GM18502 (cell line): ENCODE measurements at regions not wholly inside any gene's neighbourhood (a gene's known extent, or its start where the extent isn't known, plus 50 kb on each side); places are given as distances from the start of the nearest gene placed in this dataset.
"Not testable (repeated sequence)": the region's sequence is repeated elsewhere in the genome, so short reads cannot be mapped to it uniquely, and the experiment has no call there.

ENCODE experiments used
- ATAC-seq: cut with Tn5 transposase; IDR thresholded peaks from one replicate; pipeline ENCODE4 v1.9.1; 2021; ENCODE audit warnings: mild to moderate bottlenecking; ENCODE audit not compliant: unreplicated experiment, poor library complexity

DNA sequence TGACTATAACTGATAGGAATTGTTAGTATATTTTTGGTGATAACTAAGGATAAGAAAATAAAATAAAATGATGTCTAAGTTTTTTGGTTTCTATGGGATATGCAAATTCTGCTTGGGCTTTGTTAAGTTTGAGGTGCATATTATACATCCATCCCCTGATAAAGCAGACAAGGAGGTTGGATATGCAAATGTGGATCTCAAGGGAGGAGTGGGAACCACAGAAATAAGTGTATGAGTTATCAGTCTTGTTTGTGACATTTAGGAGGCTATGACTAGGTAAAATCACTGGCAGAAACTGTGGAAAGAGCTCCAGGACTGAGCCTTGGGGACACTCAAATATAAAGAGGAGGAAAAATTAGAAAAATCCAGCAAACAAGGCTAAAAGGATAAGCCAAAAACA lies 719.4 kb downstream of the RERGL start:
- no peak for ATAC-seq

DNA sequence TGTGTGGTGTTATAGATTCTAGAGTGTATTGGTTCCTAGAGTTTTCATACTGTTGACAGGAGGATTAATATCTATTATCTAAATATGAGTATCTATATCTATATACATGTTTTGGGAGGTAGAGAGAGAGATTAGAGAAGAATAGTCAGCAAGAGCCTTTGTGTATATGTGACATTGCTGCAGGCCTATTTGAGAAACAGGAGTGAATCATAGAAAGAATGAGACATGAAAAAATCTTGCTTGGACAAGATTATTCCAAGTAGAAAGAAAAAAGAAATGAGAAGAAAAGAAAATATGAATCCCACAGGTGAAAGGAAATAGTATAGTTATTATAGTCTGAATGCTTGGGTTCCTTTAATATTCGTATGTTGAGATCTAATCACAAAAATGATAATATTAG lies 720.4 kb downstream of the RERGL start:
- no peak for ATAC-seq

DNA sequence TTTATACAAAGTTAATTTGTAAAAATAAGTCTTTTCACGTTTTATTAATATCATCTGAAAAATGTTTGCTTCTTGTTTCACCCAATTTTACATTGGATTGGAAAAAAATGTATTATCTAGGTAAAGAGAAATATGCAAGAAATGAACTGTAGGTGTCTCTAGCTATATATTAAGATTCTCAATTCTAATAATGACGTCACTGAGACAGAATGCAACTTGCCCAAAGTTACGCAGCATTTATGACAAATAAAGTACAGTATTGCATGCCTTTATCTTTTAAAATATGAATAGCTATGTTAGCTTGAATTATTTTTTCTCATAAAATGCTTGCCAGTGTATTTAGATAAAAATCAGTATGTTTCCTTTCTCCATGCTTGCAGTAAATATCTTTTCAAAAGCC lies 728.8 kb downstream of the RERGL start:
- no peak for ATAC-seq

DNA sequence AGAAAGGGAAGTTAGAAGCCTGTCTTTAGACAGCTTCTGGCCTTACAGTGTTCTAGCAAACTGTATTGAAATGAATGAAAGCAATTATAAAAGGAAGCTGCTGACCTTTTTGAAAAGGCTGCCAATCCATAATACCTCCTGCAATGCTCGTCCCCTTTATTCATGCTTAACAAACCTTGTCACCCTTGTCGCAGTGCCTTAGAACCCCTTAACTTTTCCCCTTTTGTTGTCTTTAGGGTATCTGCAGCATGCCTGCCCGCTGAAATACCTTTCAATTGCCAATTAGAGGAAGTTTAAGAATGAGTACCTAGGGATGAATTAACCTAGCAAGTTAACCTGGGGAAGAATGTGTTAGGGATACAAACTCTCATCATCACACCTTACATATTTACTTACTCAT lies 731.2 kb downstream of the RERGL start:
- no peak for ATAC-seq

DNA sequence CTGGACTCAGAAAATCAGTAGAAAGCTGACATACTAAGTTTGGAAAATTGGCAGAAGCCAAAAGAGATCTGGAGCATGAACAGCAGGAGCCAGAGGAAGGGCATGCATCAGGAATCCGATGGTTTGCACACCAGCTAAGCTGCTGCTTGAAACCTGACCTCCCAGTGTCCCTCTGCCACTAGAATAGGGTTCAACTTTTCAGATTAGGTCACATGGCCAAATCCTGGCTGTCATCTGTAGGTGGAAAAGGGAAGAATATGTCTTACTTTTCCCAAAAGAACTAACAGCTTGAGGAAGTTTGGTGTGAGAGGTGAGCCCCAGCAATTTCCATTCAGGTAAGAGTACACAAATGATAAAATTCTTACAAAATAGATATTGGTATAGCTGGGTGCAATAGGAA lies 732.6 kb downstream of the RERGL start:
- ATAC-seq: no peak

DNA sequence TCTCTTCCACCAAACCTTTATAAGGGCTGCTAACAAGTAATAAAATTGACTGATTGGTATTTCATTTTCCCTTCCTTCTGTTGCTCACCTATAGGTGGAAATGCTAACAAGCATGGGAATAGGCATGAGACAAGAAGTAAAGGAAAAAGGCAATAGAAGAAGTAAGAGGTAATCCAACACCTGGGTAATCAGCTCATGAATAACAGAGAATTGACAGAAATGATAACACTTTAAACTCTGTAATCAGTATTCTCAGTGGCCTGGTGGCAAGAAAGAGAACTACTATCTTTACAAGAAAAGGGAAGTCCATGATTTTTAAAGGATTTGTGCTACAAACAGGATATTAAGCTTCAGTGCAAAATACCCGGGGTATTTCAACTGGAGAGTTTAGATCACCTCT lies 737.8 kb downstream of the RERGL start:
- ATAC-seq: no peak

DNA sequence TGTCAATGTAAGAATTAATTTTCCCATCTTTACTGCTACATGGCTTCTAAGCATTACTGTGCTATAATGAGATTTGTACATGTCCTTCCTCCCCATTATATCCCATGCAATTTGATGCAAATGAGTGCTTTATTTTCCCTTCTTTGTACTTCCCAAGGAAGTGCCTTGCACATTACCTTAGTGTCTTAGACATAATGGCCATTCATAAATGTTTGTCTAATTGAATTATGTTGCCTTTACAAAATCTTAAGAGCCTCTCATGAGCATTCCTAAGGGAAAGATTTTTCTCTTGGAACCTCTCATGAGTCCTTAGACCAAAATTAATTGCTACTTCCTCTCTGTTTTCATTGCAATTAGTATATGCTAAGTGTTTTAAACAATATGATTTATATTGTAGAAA lies 741.7 kb downstream of the RERGL start:
- ATAC-seq: no peak

DNA sequence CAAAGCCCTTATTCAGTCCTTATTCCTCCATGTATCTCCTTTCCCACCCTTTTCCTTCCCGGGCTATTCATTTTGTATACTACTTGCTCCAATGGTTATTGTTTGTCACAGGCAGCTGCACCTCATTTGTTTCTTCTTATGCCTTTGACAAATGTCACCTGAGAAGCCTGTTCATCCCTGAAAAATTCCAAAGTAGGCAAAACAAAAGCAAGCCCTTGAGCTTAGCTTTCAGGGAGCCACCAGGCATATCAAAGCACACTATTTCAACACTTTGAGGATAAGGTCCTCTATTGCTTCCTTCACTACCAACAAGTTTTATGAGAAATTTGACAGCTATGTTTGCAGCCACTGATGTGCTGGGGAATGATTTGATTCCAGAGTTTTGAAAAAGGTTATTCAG lies 738.7 kb upstream of the LMO3 start:
- ATAC-seq: no peak

DNA sequence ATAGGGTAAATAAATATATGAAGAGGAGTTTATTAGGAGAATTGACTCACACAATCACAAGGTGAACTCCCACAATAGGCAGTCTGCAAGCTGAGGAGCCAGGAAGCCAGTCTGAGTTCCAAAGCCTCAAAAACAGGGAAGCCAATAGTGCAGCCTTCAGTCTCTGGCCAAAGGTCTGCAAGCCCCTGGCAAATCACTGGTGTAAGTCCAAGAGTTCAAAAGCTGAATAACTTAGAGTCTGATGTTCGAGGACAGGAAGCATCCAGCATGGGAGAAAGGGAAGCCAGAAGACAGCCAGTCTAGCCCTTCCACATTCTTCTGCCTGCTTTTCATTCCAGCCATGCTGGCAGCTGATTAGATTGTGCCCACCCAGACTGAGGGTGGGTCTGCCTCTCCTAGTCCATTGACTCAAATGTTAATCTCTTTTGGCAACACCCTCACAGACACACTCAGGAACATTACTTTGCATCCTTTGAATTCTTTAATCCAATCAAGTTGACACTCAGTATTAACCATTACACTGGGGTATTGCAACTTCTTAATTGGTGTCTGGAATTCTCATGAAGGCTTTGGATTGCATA lies 736.5 kb upstream of the LMO3 start:
- ATAC-seq: no peak

DNA sequence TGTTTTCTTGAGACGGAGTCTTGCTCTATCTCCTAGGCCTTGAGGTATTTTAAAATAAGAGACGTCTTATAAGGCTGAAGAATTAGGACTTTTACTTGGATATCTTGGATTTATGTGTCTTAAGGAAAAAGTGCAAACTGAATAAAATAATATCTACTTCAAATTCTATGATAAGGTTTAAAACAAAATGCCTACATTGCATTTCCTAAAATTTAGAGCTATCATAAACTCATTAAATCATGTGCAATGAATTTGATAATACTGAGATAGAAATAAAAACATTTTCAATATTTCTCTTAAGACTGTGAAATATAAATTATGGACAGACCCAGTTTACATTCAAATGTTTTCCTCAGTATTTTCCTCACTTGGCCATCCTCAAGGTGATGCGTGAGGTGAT lies 729.5 kb upstream of the LMO3 start:
- ATAC-seq: no peak

DNA sequence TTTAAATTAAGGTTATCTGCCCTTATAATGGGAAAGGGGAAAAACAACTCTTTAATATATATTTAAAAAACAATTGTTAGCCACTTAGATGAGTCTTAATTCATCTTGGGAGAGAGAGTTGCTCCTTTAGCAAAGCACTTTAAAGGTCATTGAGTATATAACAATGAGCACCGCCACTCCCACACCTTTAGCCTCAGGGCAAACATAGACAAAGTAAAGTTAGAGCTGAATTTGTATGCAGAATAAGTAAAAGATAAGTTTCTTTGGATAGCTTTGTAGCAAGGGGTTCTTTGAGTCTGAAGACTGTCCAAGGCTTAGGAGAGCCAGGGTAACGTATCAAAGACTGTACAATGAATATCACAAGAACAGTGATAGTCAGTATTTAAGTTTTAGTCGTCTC lies 728.8 kb upstream of the LMO3 start:
- ATAC-seq: no peak

DNA sequence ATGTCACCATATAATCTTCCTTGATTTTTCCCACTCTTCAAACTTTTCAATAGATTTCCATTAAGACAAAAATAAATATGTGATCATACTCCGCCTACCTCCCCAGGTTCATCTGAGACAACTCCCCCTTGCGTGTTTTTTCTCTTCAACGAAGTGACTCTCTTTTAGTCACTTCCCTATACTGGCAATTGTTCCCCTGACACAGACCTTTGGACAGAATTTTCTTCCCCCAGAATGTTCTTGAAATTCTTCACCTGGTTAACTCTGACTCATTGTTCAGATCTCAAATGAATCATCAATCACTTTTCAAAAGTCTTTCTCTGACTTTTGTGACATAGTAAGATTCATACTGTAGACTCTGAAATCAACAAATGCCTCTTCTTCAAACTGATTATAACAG lies 727.3 kb upstream of the LMO3 start:
- no peak for ATAC-seq

DNA sequence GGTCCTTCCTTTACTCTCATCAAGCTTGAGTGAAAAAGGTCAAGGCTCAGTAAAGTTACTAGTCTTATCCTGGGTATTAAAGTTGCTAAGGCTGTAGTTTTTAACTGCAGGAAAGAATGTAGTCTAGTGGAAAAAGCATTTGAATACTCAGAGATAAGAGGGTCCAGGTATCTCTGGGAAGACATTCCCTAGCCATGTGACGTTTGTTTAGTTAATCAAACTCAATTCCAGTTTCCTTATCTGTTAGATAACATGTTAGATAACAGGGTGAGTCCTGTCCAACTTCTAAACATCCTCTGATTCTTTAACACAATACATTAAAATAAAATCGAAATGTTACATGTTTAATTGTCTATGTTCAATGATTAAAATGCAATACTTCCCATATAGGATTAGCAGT lies 720.7 kb upstream of the LMO3 start:
- ATAC-seq: no peak

DNA sequence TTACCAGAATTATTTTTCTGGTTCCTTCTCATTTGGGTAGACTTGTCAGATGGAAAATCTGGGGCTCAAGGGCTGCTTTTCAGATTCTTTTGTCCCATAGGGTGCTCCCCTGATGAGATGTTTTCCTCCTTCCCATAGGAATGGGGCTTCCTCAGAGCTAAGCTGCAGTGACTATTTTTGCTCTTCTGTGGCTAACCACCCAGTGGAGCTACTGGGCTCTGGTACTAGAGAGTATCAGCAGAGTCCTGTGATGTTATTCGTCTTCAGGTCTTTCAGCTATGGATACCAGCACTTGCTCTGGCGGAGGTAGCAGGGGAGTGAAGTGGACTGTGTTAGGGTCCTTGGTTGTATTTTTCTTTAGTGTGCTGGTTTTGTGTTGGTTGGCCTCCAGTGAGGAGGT lies 716.1 kb upstream of the LMO3 start:
- no peak for ATAC-seq

DNA sequence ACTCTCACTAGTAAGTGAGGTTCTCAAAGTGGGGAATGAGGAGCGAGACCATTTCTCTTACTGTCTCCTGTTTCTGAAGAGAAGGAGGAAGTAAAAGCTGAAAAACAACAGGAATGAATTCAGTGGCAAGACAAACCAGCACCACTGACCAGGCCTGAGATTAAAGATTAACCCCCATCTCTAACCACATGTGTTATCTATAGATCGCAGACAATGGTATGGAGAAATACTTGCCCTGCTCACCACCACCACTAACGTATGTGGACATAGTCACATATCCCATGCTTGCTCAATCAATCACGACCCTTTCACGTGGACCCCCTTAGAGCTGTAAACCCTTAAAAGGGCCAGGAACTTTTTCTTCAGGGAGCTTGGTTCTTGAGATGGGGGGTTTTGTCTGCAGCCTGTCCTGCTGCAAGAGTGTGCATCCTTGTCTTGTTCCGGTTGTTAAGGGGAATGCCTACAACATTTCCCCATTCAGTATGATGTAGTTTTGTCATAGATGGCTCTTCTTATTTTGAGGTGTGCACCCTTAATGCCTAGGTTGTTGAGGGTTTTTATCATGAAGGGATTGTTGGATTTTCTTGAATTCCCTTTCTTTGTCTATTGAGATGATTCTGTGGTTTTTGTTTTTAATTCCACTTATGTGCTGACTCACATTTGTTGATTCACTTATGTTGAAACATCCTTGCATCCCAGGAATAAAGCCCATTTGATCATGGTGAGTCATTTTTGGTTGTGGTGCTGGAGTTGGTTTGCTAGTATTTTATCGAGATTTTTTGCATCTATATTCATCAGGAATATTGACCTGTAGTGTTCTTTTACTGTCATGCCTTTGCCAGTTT lies 698.8 kb upstream of the LMO3 start:
- no peak for ATAC-seq

DNA sequence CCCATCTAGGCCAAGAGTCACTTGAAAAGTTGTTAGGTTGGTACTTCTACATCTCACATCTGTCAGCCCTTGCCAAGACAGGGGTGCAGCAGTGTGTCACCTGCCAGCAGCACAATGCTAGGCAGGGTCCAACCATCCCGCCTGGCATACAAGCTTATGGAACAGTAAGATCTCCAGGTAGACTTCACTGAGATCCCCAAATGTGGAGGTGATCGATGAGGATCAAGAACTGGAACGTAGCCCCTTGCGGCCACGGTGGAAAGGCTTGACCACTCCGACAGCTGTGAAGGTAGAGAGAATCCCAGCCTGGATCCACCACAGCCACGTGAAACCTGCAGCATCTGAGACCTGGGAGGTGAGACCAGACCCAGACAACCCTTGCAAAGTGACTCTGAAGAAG lies 696.0 kb upstream of the LMO3 start:
- no peak for ATAC-seq

DNA sequence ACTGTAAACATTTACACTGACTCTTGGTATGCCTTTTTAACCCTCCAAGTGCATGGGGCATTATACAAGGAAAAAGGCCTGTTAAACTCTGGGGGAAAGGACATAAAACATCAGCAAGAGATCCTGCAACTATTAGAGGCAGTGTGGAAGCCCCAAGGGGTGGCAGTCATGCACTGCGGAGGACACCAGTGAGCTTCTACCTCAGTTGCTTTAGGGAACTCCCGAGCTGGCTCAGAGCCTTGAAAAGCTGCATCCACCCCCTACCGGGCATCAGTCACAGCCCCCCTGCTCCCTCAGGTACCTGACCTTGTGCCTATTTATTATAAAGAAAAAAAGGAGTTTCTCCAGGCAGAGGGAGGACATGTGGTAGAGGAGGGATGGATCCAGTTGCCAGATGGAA lies 695.6 kb upstream of the LMO3 start:
- no peak for ATAC-seq

DNA sequence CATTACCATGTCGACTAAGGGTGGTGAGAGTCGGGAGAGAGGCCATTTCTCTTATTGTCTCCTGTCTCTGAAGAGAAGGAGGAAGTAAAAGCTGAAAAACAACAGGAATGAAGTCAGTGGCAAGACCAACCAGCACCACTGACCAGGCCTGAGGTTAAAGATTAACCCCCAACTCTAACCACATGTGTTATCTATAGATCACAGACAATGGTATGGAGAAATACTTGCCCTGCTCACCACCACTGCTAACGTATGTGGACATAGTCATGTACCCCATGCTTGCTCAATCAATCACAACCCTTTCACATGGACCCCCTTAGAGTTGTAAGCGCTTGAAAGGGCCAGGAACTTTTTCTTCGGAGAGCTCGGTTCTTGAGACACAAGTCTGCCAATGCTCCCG lies 690.9 kb upstream of the LMO3 start:
- ATAC-seq: no peak

DNA sequence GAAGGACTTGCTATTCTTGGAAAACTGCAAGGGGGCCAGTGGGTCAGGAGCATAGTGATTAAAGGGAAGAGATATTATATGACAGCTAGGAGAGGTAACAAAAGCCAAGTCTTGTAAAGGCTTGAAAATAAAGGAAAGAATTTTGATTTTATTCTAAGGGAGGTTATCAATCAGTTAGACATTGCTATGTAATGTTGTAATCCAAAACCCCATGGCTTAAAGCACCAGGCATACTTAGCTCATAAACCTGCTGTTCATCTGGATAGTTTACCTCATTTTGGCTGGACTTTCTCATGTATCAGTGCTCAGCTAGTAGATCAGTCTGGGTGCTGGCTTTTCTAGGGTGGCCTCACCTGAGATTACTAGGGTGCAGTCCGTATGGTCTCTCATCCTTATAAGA lies 680.9 kb upstream of the LMO3 start:
- ATAC-seq: no peak

DNA sequence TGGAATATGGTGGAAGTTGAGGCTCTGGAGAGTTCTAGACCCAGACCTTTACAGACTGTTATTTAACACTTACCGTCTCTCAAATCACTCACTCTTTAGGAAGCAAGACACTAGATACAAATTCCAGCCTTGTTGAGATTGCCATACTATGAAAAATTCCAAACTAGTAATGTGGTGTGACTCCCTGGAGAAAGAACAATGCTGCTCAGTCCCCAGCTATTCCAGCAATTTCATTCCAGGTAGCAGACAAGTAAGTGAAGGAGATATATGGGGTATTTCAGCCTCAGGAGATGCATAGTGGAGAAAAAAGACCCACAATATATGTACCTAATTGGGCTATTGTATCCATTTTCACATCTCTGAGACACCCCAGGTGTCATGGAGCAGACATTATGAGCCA lies 678.9 kb upstream of the LMO3 start:
- no peak for ATAC-seq

DNA sequence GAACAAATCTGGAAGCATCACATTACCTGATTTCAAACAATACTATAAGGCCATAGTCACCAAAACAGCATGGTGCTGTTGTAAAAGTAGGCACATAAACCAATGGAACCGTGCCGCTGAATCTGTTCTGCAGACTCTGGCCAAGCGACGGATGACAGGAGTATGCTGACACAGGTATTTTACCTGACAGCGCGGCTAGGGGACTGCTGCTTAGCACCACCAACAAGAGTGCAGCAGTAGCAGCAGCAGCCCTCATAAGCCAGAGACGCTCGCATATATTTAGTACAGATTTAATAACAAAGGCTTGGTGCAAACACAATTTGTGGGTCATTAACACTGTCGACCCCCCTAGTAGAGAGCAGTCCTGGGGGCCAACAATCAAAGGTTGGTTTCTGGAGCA lies 677.6 kb upstream of the LMO3 start:
- no peak for ATAC-seq

DNA sequence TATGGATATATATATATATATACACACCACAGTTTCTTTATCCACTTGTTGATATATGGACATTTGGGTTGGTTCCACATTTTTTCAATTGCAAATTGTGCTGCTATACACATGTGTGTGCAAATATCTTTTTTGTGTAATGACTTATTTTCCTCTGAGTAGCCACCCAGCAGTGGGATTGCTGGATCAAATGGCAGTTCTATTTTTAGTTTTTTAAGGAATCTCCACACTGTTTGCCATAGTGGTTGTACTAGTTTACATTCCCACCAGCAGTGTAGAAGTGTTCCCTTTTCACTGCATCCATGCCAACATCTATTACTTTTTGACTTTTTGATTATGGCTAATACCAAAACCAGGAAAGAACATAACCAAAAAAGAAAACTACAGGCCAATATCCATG lies 676.2 kb upstream of the LMO3 start:
- ATAC-seq: not testable (repeated sequence)
